H1 (cell line): ENCODE measurements at regions not wholly inside any gene's neighbourhood (a gene's known extent, or its start where the extent isn't known, plus 50 kb on each side); places are given as distances from the start of the nearest gene placed in this dataset.

ENCODE experiments used
- CTCF ChIA-PET: fragments of 300-600 bp; sonication (Branson Sonifier 250); formaldehyde crosslinking; loops from one replicate; lab custom pipeline; 2021; ENCODE audit not compliant: partially characterized antibody; lab: Charles Lee
- POLR2A ChIA-PET: fragments of 300-600 bp; sonication (Branson Sonifier 250); formaldehyde crosslinking; loops from one replicate; lab custom pipeline; 2021; ENCODE audit warnings: inconsistent platforms; ENCODE audit not compliant: partially characterized antibody; lab: Charles Lee
- DNase-seq, 2 experiments: peaks; one replicate each; pipeline versions ENCODE4 v3.0.0 to v3.0.0-alpha.2; 2010 to 2022; ENCODE audit warnings: low spot score in 2 of 2, low read depth in 1 of 2, mixed read lengths in 1 of 2
- FAIRE-seq: peaks from 2 replicates; lab custom pipeline; 2011; peaks lifted over from hg19 to GRCh38; lab: Jason Lieb, UNC
- H2AFZ ChIP-seq: 2 replicates; pipeline ENCODE4 v1.8.1; 2012; ENCODE audit warnings: low read length, inconsistent platforms
- H2AK5ac ChIP-seq: 2 replicates; pipeline ENCODE4 v1.6.1; 2013; ENCODE audit warnings: low read depth, low read length
- H2BK120ac ChIP-seq: replicated peaks from 2 replicates; pipeline ENCODE3; 2013; ENCODE audit warnings: low read depth, low read length, inconsistent platforms
- H2BK12ac ChIP-seq: 2 replicates; pipeline ENCODE4 v1.6.1; 2013; ENCODE audit warnings: low read depth, low read length
- H2BK15ac ChIP-seq: 2 replicates; pipeline ENCODE4 v1.6.1; 2013; ENCODE audit warnings: low read length
- H2BK20ac ChIP-seq: 2 replicates; pipeline ENCODE4 v1.6.1; 2013; ENCODE audit warnings: low read length
- H2BK5ac ChIP-seq: 2 replicates; pipeline ENCODE4 v1.6.1; 2013; ENCODE audit warnings: low read depth, low read length
- H3K14ac ChIP-seq: 2 replicates; pipeline ENCODE4 v1.6.1; 2013; ENCODE audit warnings: inconsistent platforms; ENCODE audit not compliant: insufficient read length
- H3K18ac ChIP-seq: 2 replicates; pipeline ENCODE4 v1.6.1; 2013; ENCODE audit warnings: low read length; ENCODE audit errors: extremely low read depth
- H3K23ac ChIP-seq: 2 replicates; pipeline ENCODE4 v1.6.1; 2013; ENCODE audit warnings: inconsistent platforms; ENCODE audit not compliant: insufficient read length
- H3K23me2 ChIP-seq: 2 replicates; pipeline ENCODE4 v1.6.1; 2013; ENCODE audit warnings: low read depth, low read length
- H3K27ac ChIP-seq: 2 replicates; pipeline ENCODE4 v1.6.1; 2011; ENCODE audit warnings: low read depth, low read length, inconsistent platforms
- H3K27me3 ChIP-seq, 4 experiments: replicated peaks in 1 of 4; 1 replicate in 1 of 4; 2 replicates in 3 of 4; pipeline versions ENCODE4 v1.6.1 to v1.8.1; 2011 to 2013; ENCODE audit warnings: low read length in 3 of 4, mild to moderate bottlenecking in 3 of 4, inconsistent platforms in 2 of 4, mixed read lengths in 2 of 4, moderate library complexity in 1 of 4; ENCODE audit not compliant: control insufficient read depth in 3 of 4, insufficient read depth in 3 of 4; ENCODE audit errors: extremely low read depth in 1 of 4
- H3K36me3 ChIP-seq, 4 experiments: 2 replicates each; pipeline versions ENCODE4 v1.6.1 to v1.8.1; 2011 to 2013; ENCODE audit warnings: mild to moderate bottlenecking in 4 of 4, low read length in 3 of 4, moderate library complexity in 2 of 4, control low read depth in 1 of 4, inconsistent platforms in 1 of 4; ENCODE audit not compliant: insufficient read depth in 4 of 4, control insufficient read depth in 2 of 4
- H3K4ac ChIP-seq: replicated peaks from 2 replicates; pipeline ENCODE3; 2013; ENCODE audit warnings: low read length, low read depth, mixed read lengths, inconsistent platforms; ENCODE audit not compliant: insufficient read length
- H3K4me1 ChIP-seq, 4 experiments: replicated peaks in 1 of 4; 1 replicate in 1 of 4; 2 replicates in 3 of 4; pipeline versions ENCODE4 v1.6.1 to v1.8.1; 2011 to 2013; ENCODE audit warnings: low read length in 3 of 4, inconsistent platforms in 2 of 4, mixed read lengths in 1 of 4; ENCODE audit not compliant: insufficient read depth in 4 of 4, control insufficient read depth in 3 of 4
- H3K4me2 ChIP-seq, 2 experiments: 2 replicates each; pipeline versions ENCODE4 v1.6.1 to v1.8.1; 2011 to 2013; ENCODE audit warnings: low read depth in 2 of 2, low read length in 2 of 2, control low read depth in 1 of 2, inconsistent platforms in 1 of 2, mild to moderate bottlenecking in 1 of 2; ENCODE audit not compliant: insufficient read depth in 1 of 2
- H3K4me3 ChIP-seq, 4 experiments: fragments of 200-600, 300-600 bp in 1 of 4; sonication (generic), shearing (Covaris generic), sonication (Bioruptor Twin) in 1 of 4; 2 replicates each; pipeline versions ENCODE4 v1.5.1 to v1.8.1; 2011 to 2016; ENCODE audit warnings: low read length in 4 of 4, low read depth in 3 of 4, control low read depth in 2 of 4, inconsistent platforms in 2 of 4, mild to moderate bottlenecking in 2 of 4, mixed read lengths in 1 of 4, moderate library complexity in 1 of 4; ENCODE audit not compliant: insufficient read depth in 2 of 4; ENCODE audit errors: extremely low read depth in 1 of 4
- H3K56ac ChIP-seq: replicated peaks from 2 replicates; pipeline ENCODE3; 2013; ENCODE audit warnings: low read depth, mild to moderate bottlenecking, mixed read lengths, low read length, inconsistent platforms; ENCODE audit not compliant: insufficient read length
- H3K79me1 ChIP-seq: 2 replicates; pipeline ENCODE4 v1.6.1; 2013; ENCODE audit warnings: low read depth, low read length, control low read depth
- H3K79me2 ChIP-seq, 2 experiments: 2 replicates each; pipeline versions ENCODE4 v1.6.1 to v1.8.1; 2012 to 2013; ENCODE audit warnings: low read length in 2 of 2, mild to moderate bottlenecking in 2 of 2, inconsistent platforms in 1 of 2; ENCODE audit not compliant: insufficient read depth in 2 of 2, control insufficient read depth in 1 of 2
- H3K9ac ChIP-seq, 4 experiments: replicated peaks in 1 of 4; 1 replicate in 1 of 4; 2 replicates in 3 of 4; pipeline versions ENCODE4 v1.6.1 to v1.8.1; 2011 to 2013; ENCODE audit warnings: low read depth in 3 of 4, low read length in 3 of 4, control low read depth in 2 of 4, mild to moderate bottlenecking in 2 of 4, moderate library complexity in 2 of 4, inconsistent platforms in 1 of 4; ENCODE audit errors: extremely low read depth in 1 of 4
- H3K9me3 ChIP-seq, 2 experiments: 2 replicates each; pipeline versions ENCODE4 v1.6.1 to v1.8.1; 2012 to 2013; ENCODE audit warnings: mild to moderate bottlenecking in 2 of 2, moderate library complexity in 2 of 2, control low read depth in 1 of 2, inconsistent platforms in 1 of 2, low read depth in 1 of 2, low read length in 1 of 2, mixed read lengths in 1 of 2; ENCODE audit not compliant: insufficient read depth in 2 of 2
- H4K20me1 ChIP-seq, 2 experiments: replicated peaks in 1 of 2; 2 replicates each; pipeline versions ENCODE3 to v1.8.1; 2011 to 2013; ENCODE audit warnings: inconsistent platforms in 2 of 2, low read length in 2 of 2, mild to moderate bottlenecking in 1 of 2; ENCODE audit not compliant: insufficient read depth in 2 of 2, control insufficient read depth in 1 of 2
- H4K5ac ChIP-seq: 2 replicates; pipeline ENCODE4 v1.6.1; 2013; ENCODE audit warnings: low read length, low read depth, mixed read lengths, inconsistent platforms; ENCODE audit not compliant: insufficient read length
- H4K8ac ChIP-seq: 2 replicates; pipeline ENCODE4 v1.8.0; 2013; ENCODE audit warnings: mild to moderate bottlenecking, moderate library complexity, low read length, inconsistent platforms; ENCODE audit not compliant: insufficient read depth; ENCODE audit errors: extremely low read depth
- H4K91ac ChIP-seq: replicated peaks from 2 replicates; pipeline ENCODE3; 2013; ENCODE audit warnings: low read length, mixed read lengths, inconsistent platforms; ENCODE audit not compliant: insufficient read length
- ATF3 ChIP-seq: IDR thresholded peaks from 2 replicates; pipeline ENCODE4 v1.6.1; 2011; ENCODE audit warnings: low read depth, mild to moderate bottlenecking, low read length; ENCODE audit not compliant: insufficient read depth
- BACH1 ChIP-seq: IDR thresholded peaks from 2 replicates; pipeline ENCODE4 v1.6.1; 2012; ENCODE audit warnings: low read length, improper control_type of control experiment
- KDM4A ChIP-seq: IDR thresholded peaks from one replicate; pipeline ENCODE4 v1.7.1; 2012; ENCODE audit warnings: low read depth, mild to moderate bottlenecking, moderate library complexity, low read length, inconsistent platforms; ENCODE audit not compliant: severe bottlenecking
- KDM5A ChIP-seq: fragments of 200-600 bp; IDR thresholded peaks from 2 replicates; pipeline ENCODE4 v1.7.1; 2012; ENCODE audit warnings: mild to moderate bottlenecking, low read length, inconsistent platforms, mixed read lengths
- NRF1 ChIP-seq: IDR thresholded peaks from 2 replicates; pipeline ENCODE4 v1.6.1; 2011; ENCODE audit warnings: mild to moderate bottlenecking, low read depth, low read length, improper control_type of control experiment
- RXRA ChIP-seq: IDR thresholded peaks from 2 replicates; pipeline ENCODE4 v1.6.1; 2011; ENCODE audit warnings: low read depth, mild to moderate bottlenecking, low read length, moderate library complexity; ENCODE audit not compliant: insufficient read depth
- SP4 ChIP-seq: IDR thresholded peaks from 2 replicates; pipeline ENCODE4 v1.6.1; 2012; ENCODE audit warnings: low read length, inconsistent platforms
- SUZ12 ChIP-seq: fragments of 200-600 bp; sonication (generic); IDR thresholded peaks from 2 replicates; pipeline ENCODE4 v1.6.1; 2012; ENCODE audit warnings: mild to moderate bottlenecking, inconsistent platforms, low read length, moderate library complexity, mixed read lengths
- whole genome bisulfite sequencing, 2 experiments: shearing (Covaris generic) in 1 of 2; methylation state at CpG; one replicate each; pipeline versions ENCODE4 v1.1.6 to v1.1.7; 2013 to 2015; ENCODE audit warnings: low lambda C conversion rate in 2 of 2, mixed read lengths in 2 of 2, inconsistent platforms in 1 of 2, low coverage in 1 of 2, missing lambda C conversion rate in 1 of 2; ENCODE audit not compliant: insufficient replicate concordance in 2 of 2, insufficient coverage in 1 of 2, insufficient read length in 1 of 2; ENCODE audit errors: extremely low coverage in 1 of 2, missing lambda C conversion rate in 1 of 2; 5-methylcytosine and 5-hydroxymethylcytosine counted together
- TF ChIP-seq, protein P1 (sequence below): IDR thresholded peaks from 2 replicates; pipeline ENCODE4 v1.6.1; 2012; ENCODE audit warnings: inconsistent platforms

DNA sequence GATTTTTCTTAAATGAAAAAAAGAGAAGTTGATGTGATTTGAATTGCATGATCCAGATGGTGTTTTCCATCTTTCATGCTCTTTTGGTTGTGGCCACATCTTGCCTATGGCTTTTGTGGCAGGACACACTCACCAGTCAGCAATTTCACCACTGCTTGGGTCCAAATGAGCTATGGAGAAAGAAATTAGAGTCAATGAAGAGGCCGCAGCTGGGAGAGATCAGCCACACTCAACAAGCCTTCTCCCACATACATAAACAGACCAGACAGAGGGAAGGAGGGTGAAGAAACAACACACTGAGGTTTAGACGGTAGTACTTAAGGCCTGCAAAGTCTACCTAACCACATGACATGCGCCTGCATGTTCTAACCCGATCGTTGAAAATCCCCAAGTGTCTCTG, 110.7 kb upstream of the CDIN1 start:
- H2AK5ac ChIP-seq: no peak overlapping the region
- H3K79me2 ChIP-seq: no peaks in the 10 kb centered on the region
- no peak overlapping the region for H3K4ac ChIP-seq
- WGBS, 2 experiments: 89% methylated on average over 5 of the region's 5 CpGs; no CpG with 5 or more reads in 1 of the 2 experiments
- no peak overlapping the region for H3K9ac ChIP-seq
- no peaks in the 10 kb centered on the region for H3K36me3 ChIP-seq
- no peak overlapping the region for H3K4me3 ChIP-seq
- no peaks in the 10 kb centered on the region for H3K79me1 ChIP-seq
- H4K91ac ChIP-seq: peak overlapping the region; percentile 61
- DNase-seq (no peak), FAIRE-seq (no peak)
- H3K56ac ChIP-seq: no peak overlapping the region
- H3K18ac ChIP-seq: 0 out of 2 replicates have a peak overlapping the region, but pooled peaks have one; percentile 4
- H3K23me2 ChIP-seq: no peaks in the 10 kb centered on the region
- H4K20me1 ChIP-seq: no peaks in the 10 kb centered on the region
- H2BK12ac ChIP-seq: peak overlapping the region; percentile 62; the same call in 1 of the 2 replicates
- no peak for TF ChIP-seq KDM4A
- TF ChIP-seq BACH1: no peak
- TF ChIP-seq KDM5A: no peak
- TF ChIP-seq, protein P1, sequence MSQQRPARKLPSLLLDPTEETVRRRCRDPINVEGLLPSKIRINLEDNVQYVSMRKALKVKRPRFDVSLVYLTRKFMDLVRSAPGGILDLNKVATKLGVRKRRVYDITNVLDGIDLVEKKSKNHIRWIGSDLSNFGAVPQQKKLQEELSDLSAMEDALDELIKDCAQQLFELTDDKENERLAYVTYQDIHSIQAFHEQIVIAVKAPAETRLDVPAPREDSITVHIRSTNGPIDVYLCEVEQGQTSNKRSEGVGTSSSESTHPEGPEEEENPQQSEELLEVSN: no peak
- no peak for TF ChIP-seq SP4
- no peak for TF ChIP-seq SUZ12
- no peak for TF ChIP-seq NRF1
- no peak for TF ChIP-seq RXRA
- no peak for TF ChIP-seq ATF3
- H2AFZ ChIP-seq: peak overlapping the region; percentile 72; the same call in 1 of the 2 replicates
- H3K4me2 ChIP-seq: no peak overlapping the region
- no peak overlapping the region for H4K8ac ChIP-seq
- ChIA-PET POLR2A (no interaction called here), CTCF (no interaction called here)
- H3K14ac ChIP-seq: no peak overlapping the region
- H4K5ac ChIP-seq: no peak overlapping the region
- no peak overlapping the region for H2BK5ac ChIP-seq
- no peak overlapping the region for H3K23ac ChIP-seq
- H3K27me3 ChIP-seq: no peaks in the 10 kb centered on the region
- H2BK15ac ChIP-seq: no peak overlapping the region
- peak overlapping the region; percentile 75; the same call in 1 of the 2 replicates for H2BK20ac ChIP-seq
- H3K27ac ChIP-seq: no peak overlapping the region
- H3K9me3 ChIP-seq: 0 out of 4 replicates have a peak, but pooled peaks cover 0 to under 1% of the 10 kb centered on the region in 2 experiments
- H2BK120ac ChIP-seq: peak overlapping the region; percentile 13
- H3K4me1 ChIP-seq: peaks cover 0 to 4% (median 0%) of the 10 kb centered on the region in 4 experiments; a peak in 3 of 7 replicates
